Fibroblast of skin of scalp (primary cell): ENCODE measurements at regions not wholly inside any gene's neighbourhood (a gene's known extent, or its start where the extent isn't known, plus 50 kb on each side); places are given as distances from the start of the nearest gene placed in this dataset.
"Not testable (repeated sequence)": the region's sequence is repeated elsewhere in the genome, so short reads cannot be mapped to it uniquely, and the experiment has no call there.

Experiments
- DNase-seq: peaks from one replicate; pipeline ENCODE4 v3.0.0-alpha.2; 2013

GRCh38 chr7:142468871-142469665, 211.2 kb upstream of the PRSS58 start:
- DNase-seq = no peak

- DNase-seq = peak; percentile 49
These were observed 209.3 kb upstream of the PRSS58 start for GRCh38 chr7:142467056-142467655.

- peak; percentile 38 for DNase-seq
These were observed 205.6 kb upstream of the PRSS58 start for GRCh38 chr7:142463401-142463850.

GRCh38 chr7:142461437-142461836, 203.6 kb upstream of the PRSS58 start:
- peak; percentile 99 for DNase-seq

- DNase-seq = peak; percentile 81
These were observed 202.7 kb upstream of the PRSS58 start for GRCh38 chr7:142460402-142461117.

DNA sequence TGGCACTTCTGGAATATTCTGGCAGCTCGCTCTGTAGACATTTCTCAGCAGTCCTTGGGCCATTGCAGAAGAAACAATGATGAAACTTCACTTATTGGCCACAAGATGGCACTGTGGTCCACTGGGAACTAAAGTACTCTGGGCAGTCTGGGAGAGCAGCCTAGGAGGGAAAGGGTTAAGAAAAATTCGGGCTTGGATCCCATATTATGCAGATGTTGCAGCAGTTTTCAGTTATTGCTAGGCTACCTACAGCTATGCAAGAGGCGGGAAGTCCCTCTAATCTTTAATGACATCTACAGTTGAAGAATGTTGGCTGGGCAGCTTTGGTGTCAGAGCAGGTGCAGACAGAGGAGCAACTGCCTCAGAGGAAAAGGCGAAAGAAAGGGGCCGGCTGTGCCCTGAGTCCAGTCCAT, 201.7 kb upstream of the PRSS58 start:
- peak; percentile 89 for DNase-seq

DNA sequence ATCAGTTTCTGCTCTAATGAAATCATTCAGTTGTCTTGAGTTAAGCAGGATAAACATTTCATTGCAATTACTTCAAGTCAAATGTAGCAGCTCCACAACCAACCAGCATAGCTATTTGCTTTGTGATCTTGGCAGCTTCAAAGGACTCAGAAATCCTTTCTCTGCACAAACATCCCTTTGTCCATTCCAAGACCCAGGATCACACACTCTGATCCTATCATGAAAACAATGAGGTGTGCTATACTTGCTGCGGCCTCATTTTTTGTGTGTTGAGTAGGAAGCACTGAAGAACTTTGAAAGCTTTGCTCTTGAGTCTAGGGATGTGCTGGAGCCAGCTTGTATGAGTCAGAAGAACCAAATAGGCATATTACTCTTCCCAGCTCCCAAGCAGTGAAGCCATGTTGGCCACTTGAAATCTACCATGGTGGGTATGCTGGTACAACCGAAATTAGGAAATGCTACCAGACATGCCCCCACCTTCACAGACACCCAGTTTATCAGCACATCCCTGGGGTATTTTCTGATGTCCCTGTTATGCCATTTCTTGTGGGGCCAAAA, 199.4 kb upstream of the PRSS58 start:
- no peak for DNase-seq

DNA sequence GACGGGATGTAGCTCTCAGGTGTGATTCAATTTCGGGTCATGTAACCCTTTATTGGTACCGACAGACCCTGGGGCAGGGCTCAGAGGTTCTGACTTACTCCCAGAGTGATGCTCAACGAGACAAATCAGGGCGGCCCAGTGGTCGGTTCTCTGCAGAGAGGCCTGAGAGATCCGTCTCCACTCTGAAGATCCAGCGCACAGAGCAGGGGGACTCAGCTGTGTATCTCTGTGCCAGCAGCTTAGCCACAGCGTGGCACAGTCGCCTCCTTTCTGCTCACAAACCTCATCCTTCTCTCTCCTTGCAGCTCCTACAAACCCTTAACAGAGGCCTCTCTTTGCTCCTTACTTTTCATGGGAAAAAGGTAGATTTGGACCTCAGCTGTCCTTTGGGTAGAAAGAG, 197.5 kb upstream of the PRSS58 start:
- no peak for DNase-seq

- DNase-seq = no peak
These were observed 197.0 kb upstream of the PRSS58 start for GRCh38 chr7:142454862-142455261.

DNA sequence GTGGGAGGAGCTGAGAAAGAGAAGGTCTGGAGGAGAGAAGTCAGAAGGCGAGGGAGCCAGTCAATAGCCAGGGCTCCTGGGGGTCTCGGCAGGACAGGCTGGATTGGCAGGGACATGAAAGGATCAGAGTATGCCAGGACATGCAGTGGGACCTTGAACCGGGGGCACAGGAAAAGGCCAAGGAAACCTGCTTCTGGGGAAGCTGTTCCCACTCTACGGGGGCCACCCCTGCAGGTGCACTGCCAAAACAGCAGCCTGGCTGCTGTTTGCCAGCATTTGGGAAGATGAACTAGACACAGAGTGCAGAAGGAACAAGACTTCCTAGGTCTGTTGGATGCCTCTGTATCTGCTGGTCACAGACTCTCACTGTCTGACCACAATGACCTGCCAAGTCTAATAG, 194.9 kb upstream of the PRSS58 start:
- no peak for DNase-seq

DNA sequence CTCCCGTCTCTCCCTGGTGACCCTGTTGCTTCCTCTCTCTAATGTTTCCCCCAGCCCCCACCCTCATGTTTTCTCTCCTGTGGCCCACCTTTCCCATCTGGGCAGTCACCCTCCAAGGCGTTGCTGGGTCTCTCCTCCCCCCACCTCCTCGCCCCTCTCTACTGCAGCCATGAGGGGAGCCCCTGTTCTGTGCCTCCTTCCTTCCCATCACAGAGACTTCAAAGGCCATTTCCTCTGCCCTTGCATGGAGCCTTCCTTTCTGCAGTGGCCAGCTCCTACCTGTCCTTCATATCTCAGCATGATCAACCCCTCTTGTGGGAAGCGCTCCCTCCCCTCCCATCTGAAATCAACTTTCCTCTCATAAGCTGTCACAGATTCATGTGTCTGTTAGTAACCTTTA, 194.0 kb upstream of the PRSS58 start:
- DNase-seq = no peak

- no peak for DNase-seq
These were observed 193.4 kb upstream of the PRSS58 start for GRCh38 chr7:142451296-142451695.

DNA sequence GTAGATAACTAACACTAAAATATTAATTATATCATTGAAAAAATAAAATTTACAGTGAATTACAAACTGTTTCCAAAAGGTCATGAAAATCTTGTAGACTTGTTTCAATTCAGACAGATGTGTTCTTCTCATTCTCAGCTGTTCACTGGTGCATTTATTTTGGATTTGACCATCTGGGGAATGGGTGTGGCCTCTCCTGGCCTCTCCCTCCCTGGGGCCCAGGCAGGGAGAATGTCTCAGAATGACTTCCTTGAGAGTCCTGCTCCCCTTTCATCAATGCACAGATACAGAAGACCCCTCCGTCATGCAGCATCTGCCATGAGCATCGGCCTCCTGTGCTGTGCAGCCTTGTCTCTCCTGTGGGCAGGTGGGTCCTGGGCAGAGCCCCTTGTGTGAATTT, 192.8 kb upstream of the PRSS58 start:
- DNase-seq = no peak

DNA sequence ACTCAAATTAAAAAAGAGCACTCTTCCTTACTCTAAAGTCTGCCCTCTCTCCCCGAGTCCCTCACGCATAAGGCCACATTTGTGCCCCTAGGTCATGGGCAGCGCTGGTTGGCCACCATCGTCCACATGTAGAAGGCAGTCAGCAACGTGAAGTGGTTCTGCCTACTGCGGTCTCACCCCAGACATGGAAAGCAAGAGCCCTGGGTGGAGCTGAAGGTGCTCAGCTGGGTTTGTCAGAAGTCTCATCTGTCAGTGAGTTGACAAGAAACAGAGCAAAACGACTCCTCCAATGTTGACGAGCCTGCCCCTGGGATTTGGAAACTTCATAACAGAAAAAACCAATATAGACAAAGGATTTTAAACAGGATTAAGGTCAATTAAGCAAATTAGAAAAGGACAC, 192.3 kb upstream of the PRSS58 start:
- DNase-seq = no peak

GRCh38 chr7:142448857-142449256, 191.0 kb upstream of the PRSS58 start:
- not testable (repeated sequence) for DNase-seq

DNA sequence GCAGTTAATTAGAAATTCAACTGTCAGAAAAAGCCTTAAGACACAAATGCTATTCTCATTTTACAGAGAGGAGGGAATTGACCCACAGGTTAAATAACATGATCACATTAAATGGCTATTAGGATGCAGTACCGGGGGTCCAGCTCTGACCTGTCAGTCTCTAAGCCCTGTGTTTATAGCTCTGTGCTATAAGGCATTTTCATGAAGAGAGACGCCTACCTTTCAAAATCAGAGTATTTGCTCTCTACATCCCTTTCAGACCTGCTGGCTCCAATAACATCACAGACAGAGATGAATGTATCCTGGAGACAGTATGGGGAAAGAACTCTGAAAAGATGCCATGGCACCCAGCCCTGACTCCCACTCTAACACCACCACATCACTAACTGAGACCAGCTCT, 189.9 kb upstream of the PRSS58 start:
- no peak for DNase-seq

DNA sequence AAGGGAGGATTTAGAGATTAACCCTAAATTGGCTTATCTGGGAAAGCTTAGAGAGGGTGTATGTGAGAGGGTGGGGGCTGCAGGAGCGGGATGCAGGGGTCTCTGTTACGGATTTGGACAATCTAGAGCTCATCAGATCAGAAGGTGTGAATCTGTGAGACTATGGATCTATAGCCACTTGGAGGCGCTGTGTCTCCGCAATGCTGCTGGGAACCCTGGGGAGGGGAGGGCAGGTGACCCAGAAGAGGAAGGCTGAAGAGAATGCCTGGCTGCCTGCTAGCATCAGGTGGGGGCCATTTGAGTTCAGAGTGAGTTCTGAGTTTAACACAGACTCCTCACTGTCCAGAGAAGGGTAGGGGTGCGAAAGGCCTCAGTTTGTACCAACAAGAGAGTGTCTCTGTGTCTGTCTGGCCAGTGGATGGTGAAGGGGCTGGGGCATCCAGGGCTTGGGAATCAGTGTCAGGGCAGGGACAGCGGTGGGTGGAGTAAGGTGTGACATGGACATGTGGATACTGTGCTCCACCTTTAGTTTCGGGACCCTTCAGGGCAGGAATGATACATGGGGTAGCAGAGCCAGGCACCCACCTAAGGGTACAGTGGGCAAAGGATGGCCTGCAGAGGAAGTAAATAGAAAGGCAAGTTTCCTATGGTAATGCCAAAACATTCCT, 187.3 kb upstream of the PRSS58 start:
- DNase-seq = no peak

GRCh38 chr7:142443216-142444010, 185.6 kb upstream of the PRSS58 start:
- no peak for DNase-seq

GRCh38 chr7:142442396-142442795, 184.5 kb upstream of the PRSS58 start:
- DNase-seq = no peak

GRCh38 chr7:142440906-142441411, 183.1 kb upstream of the PRSS58 start:
- DNase-seq = no peak

- DNase-seq = peak; percentile 90
These were observed 182.5 kb upstream of the PRSS58 start for GRCh38 chr7:142440219-142440905.
